K562 (cell line): ENCODE measurements at regions not wholly inside any gene's neighbourhood (a gene's known extent, or its start where the extent isn't known, plus 50 kb on each side); places are given as distances from the start of the nearest gene placed in this dataset.

Source experiments
- ATAC-seq: fragments of 200-7000 bp; cut with Tn5 transposase; 3 replicates; pipeline ENCODE4 v1.9.1; 2020; ENCODE audit warnings: moderate library complexity
- BruUV-seq: library from RNA; stranded (reverse); fragments of 400-500 nt; replicated peaks from 2 replicates; lab custom pipeline; 2021; lab: Mats Ljungman, UMichigan
- CTCF ChIA-PET: fragments of 300-600 bp; formaldehyde crosslinking; extraction: SDS; loops from one replicate; lab custom pipeline; 2021; ENCODE audit warnings: low intra/inter-chr PET ratio; lab: Yijun Ruan, JAX
- POLR2A ChIA-PET: fragments of 300-600, 350-650 bp; sonication (Branson Sonifier 250); formaldehyde crosslinking; extraction: SDS; loops from one replicate; lab custom pipeline; 2021; ENCODE audit warnings: antibody characterized with exemption, inconsistent platforms; lab: Yijun Ruan, JAX
- DNase-seq, 4 experiments: peaks; one replicate each; pipeline versions ENCODE4 v3.0.0 to v3.0.0-alpha.2; 2011 to 2018; ENCODE audit warnings: low spot score in 3 of 4, mixed read lengths in 3 of 4; ENCODE audit errors: extremely low read depth in 1 of 4
- FAIRE-seq: peaks from 2 replicates; lab custom pipeline; 2011; peaks lifted over from hg19 to GRCh38; lab: Jason Lieb, UNC
- H2AFZ ChIP-seq: 2 replicates; pipeline ENCODE4 v1.6.0; 2011; ENCODE audit warnings: low read depth, low read length, control low read depth, inconsistent platforms
- H3K27ac ChIP-seq: fragments of 200-600 bp; 3 replicates; pipeline ENCODE4 v1.8.0; 2011; ENCODE audit warnings: low read depth, mild to moderate bottlenecking, control low read depth, inconsistent platforms, low read length, moderate library complexity, mixed read lengths; ENCODE audit errors: extremely low read depth
- H3K27me3 ChIP-seq, 2 experiments: fragments of 300-600 bp in 1 of 2; 2 replicates in 1 of 2; 3 replicates in 1 of 2; pipeline versions ENCODE4 v1.6.0 to v1.8.0; 2011; ENCODE audit warnings: inconsistent platforms in 2 of 2, low read length in 2 of 2, mild to moderate bottlenecking in 1 of 2, mixed read lengths in 1 of 2, moderate library complexity in 1 of 2; ENCODE audit not compliant: control insufficient read depth in 2 of 2, insufficient read depth in 2 of 2
- H3K36me3 ChIP-seq: fragments of 300-600 bp; 3 replicates; pipeline ENCODE4 v1.8.0; 2011; ENCODE audit warnings: mild to moderate bottlenecking, low read length, inconsistent platforms; ENCODE audit not compliant: control insufficient read depth, insufficient read depth
- H3K4me1 ChIP-seq, 2 experiments: fragments of 200-600 bp in 1 of 2; replicated peaks in 1 of 2; 2 replicates in 1 of 2; 3 replicates in 1 of 2; pipeline versions ENCODE4 v1.5.1 to v1.8.0; 2011; ENCODE audit warnings: inconsistent platforms in 2 of 2, low read length in 2 of 2, mild to moderate bottlenecking in 1 of 2, mixed read lengths in 1 of 2, moderate library complexity in 1 of 2; ENCODE audit not compliant: control insufficient read depth in 2 of 2, insufficient read depth in 2 of 2
- H3K4me2 ChIP-seq: 2 replicates; pipeline ENCODE4 v1.6.1; 2011; ENCODE audit warnings: low read length, control low read depth, inconsistent platforms, mixed read lengths; ENCODE audit not compliant: insufficient read depth
- H3K4me3 ChIP-seq: fragments of 200-600 bp; sonication (generic), shearing (Covaris generic); 2 replicates; pipeline ENCODE4 v1.5.1; 2016; ENCODE audit warnings: control low read depth, inconsistent platforms
- H3K79me2 ChIP-seq: fragments of 200-600 bp; 3 replicates; pipeline ENCODE4 v1.8.0; 2011; ENCODE audit warnings: low read length, inconsistent platforms; ENCODE audit not compliant: control insufficient read depth, insufficient read depth
- H3K9ac ChIP-seq, 2 experiments: 2 replicates each; pipeline versions ENCODE4 v1.6.0 to v1.6.1; 2011; ENCODE audit warnings: low read depth in 2 of 2, low read length in 2 of 2, control low read depth in 1 of 2, inconsistent platforms in 1 of 2, mild to moderate bottlenecking in 1 of 2, mixed read lengths in 1 of 2; ENCODE audit not compliant: insufficient read depth in 1 of 2
- H3K9me1 ChIP-seq: one replicate; pipeline ENCODE4 v1.6.0; 2011; ENCODE audit warnings: inconsistent platforms, mild to moderate bottlenecking, low read length, moderate library complexity; ENCODE audit not compliant: control insufficient read depth, insufficient read depth
- H3K9me3 ChIP-seq: replicated peaks from 2 replicates; pipeline ENCODE4 v1.5.1; 2011; ENCODE audit warnings: low read depth, low read length, inconsistent platforms; ENCODE audit not compliant: control insufficient read depth, insufficient read depth
- H4K20me1 ChIP-seq: replicated peaks from 2 replicates; pipeline ENCODE4 v1.6.1; 2011; ENCODE audit warnings: low read length, inconsistent platforms, mixed read lengths; ENCODE audit not compliant: control insufficient read depth, insufficient read depth
- SREBF2 ChIP-seq: sonication (generic); formaldehyde crosslinking; IDR thresholded peaks from 2 replicates; pipeline ENCODE4 v1.4.0; 2020; ENCODE audit warnings: mild to moderate bottlenecking, missing genetic modification reagents
- WGBS: fragments of 100-300 bp; shearing (Covaris generic); methylation state at CpG from one replicate; pipeline ENCODE4 v1.1.6; 2016; ENCODE audit warnings: low coverage, mixed read lengths; ENCODE audit not compliant: insufficient coverage; ENCODE audit errors: missing lambda C conversion rate; 5-methylcytosine and 5-hydroxymethylcytosine counted together
- in situ Hi-C: fragments of 300-500 bp; cut with MboI; formaldehyde crosslinking; loops from 4 replicates; pipeline ENCODE4 v1.15.0; 2018; ENCODE audit warnings: inconsistent platforms, mixed read lengths
- intact Hi-C: fragments of 100-400 bp; cut with micrococcal nuclease; formaldehyde crosslinking; loops from 2 replicates; pipeline ENCODE4 v1.14.2; 2022
- TF ChIP-seq, protein P1 (sequence below): IDR thresholded peaks from 2 replicates; pipeline ENCODE4 v1.6.1; 2011; ENCODE audit not compliant: insufficient read length; ENCODE audit errors: extremely low read depth
- TF ChIP-seq, protein P2 (sequence below): fragments of 450-650 bp; IDR thresholded peaks from 2 replicates; pipeline ENCODE4 v1.6.1; 2018; ENCODE audit not compliant: partially characterized antibody
- TF ChIP-seq, protein P3 (sequence below): sonication (generic); formaldehyde crosslinking; IDR thresholded peaks from 2 replicates; pipeline ENCODE4 v1.8.0; 2022; ENCODE audit warnings: missing genetic modification reagents, mild to moderate bottlenecking, moderate library complexity, borderline replicate concordance

DNA sequence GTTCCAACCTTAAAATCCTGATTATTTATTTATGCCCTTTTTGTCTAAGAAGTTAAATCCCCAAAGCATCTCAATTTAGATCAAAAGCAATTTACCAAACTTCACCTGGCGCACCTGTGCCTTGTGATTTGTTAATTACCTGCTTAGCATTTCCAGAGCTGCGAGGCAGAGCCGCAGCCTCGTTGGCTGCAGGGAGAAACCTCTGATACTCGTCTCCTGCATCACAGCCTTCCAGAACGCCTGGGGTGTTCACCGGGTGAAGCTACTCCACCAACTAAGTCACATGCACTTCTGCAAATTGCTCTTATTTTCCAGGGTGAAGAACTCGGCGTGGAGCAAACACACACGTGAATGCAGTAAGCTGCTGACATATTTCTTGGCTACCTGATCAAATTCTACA lies 198.1 kb upstream of the RNF32 start (continued):
- TF ChIP-seq, protein P1, sequence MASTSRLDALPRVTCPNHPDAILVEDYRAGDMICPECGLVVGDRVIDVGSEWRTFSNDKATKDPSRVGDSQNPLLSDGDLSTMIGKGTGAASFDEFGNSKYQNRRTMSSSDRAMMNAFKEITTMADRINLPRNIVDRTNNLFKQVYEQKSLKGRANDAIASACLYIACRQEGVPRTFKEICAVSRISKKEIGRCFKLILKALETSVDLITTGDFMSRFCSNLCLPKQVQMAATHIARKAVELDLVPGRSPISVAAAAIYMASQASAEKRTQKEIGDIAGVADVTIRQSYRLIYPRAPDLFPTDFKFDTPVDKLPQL, result no peak
- no peak for TF ChIP-seq SREBF2 (CRISPR knock-in tag)
- TF ChIP-seq, all 486 proteins: peak for 0

DNA sequence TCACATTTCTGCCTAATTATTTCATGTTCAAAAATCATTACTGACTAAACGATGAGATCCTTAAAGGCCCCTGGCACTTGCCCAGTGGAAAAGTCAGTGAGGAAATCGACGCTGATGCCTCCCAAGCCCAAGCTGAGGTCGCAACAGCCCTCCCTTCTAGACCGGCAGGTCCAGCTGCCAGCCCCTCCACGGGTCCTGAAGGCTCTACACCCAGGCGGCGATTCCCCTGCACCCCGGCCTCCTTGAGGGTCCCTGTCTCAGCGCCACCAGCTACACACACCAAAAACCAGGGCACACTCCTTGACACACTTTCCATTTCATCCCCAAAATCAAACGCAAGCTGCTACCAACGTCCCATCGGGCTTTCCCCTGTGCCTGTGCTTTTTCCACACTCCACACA lies 200.1 kb upstream of the RNF32 start:
- peaks cover 58 to 76% of the 10 kb centered on the region in 2 experiments for H3K27me3 ChIP-seq
- no peak for FAIRE-seq
- no peak; the same call in 2 of the 3 replicates for ATAC-seq

More for the DNA sequence above, 200.1 kb upstream of the RNF32 start:
- H3K27ac ChIP-seq, result no peak overlapping the region
- no peaks in the 10 kb centered on the region for H4K20me1 ChIP-seq
- in situ Hi-C loops (no loop called here), intact Hi-C loops (no loop called here)
- H3K36me3 ChIP-seq, result no peaks in the 10 kb centered on the region
- BruUV-seq, result no TSS peak
- TF ChIP-seq, protein P2, sequence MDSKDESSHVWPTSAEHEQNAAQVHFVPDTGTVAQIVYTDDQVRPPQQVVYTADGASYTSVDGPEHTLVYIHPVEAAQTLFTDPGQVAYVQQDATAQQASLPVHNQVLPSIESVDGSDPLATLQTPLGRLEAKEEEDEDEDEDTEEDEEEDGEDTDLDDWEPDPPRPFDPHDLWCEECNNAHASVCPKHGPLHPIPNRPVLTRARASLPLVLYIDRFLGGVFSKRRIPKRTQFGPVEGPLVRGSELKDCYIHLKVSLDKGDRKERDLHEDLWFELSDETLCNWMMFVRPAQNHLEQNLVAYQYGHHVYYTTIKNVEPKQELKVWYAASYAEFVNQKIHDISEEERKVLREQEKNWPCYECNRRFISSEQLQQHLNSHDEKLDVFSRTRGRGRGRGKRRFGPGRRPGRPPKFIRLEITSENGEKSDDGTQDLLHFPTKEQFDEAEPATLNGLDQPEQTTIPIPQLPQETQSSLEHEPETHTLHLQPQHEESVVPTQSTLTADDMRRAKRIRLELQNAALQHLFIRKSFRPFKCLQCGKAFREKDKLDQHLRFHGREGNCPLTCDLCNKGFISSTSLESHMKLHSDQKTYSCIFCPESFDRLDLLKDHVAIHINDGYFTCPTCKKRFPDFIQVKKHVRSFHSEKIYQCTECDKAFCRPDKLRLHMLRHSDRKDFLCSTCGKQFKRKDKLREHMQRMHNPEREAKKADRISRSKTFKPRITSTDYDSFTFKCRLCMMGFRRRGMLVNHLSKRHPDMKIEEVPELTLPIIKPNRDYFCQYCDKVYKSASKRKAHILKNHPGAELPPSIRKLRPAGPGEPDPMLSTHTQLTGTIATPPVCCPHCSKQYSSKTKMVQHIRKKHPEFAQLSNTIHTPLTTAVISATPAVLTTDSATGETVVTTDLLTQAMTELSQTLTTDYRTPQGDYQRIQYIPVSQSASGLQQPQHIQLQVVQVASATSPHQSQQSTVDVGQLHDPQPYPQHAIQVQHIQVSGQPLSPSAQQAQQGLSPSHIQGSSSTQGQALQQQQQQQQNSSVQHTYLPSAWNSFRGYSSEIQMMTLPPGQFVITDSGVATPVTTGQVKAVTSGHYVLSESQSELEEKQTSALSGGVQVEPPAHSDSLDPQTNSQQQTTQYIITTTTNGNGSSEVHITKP, result no peak
- TF ChIP-seq, protein P3, sequence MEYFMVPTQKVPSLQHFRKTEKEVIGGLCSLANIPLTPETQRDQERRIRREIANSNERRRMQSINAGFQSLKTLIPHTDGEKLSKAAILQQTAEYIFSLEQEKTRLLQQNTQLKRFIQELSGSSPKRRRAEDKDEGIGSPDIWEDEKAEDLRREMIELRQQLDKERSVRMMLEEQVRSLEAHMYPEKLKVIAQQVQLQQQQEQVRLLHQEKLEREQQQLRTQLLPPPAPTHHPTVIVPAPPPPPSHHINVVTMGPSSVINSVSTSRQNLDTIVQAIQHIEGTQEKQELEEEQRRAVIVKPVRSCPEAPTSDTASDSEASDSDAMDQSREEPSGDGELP (CRISPR knock-in tag), result 0 out of 2 replicates have a peak, but pooled peaks have one; percentile 11
- H3K9me1 ChIP-seq, result no peaks in the 10 kb centered on the region
- under 1% methylated on average over 13 of the region's 13 CpGs for WGBS
- ChIA-PET CTCF (no interaction called here), POLR2A (no interaction called here)
- H3K4me2 ChIP-seq, result no peak overlapping the region
- H3K9ac ChIP-seq, result no peak overlapping the region
- H3K4me3 ChIP-seq, result no peak overlapping the region
- no peak overlapping the region for H2AFZ ChIP-seq
- no peaks in the 10 kb centered on the region for H3K4me1 ChIP-seq
- no peaks in the 10 kb centered on the region for H3K9me3 ChIP-seq
- no peak for DNase-seq
- no peaks in the 10 kb centered on the region for H3K79me2 ChIP-seq
